RCC 7860 (cell line): ENCODE measurements at regions not wholly inside any gene's neighbourhood (a gene's known extent, or its start where the extent isn't known, plus 50 kb on each side); places are given as distances from the start of the nearest gene placed in this dataset.

Experiments
- DNase-seq: peaks from one replicate; pipeline ENCODE4 v3.0.0-alpha.2; 2015; ENCODE audit warnings: low spot score
- FAIRE-seq: peaks from 2 replicates; lab custom pipeline; 2012; peaks lifted over from hg19 to GRCh38; lab: Jason Lieb, UNC

- FAIRE-seq, result no peak
- DNase-seq, result no peak
Measured at GRCh38 chr4:180557348-180557747, 1685.9 kb upstream of the TENM3 start.

- FAIRE-seq (no peak), DNase-seq (no peak)
Measured at GRCh38 chr4:180557950-180558349, 1685.3 kb upstream of the TENM3 start.

- no peak for FAIRE-seq
- DNase-seq, result no peak
Measured at GRCh38 chr4:180558427-180558826, 1684.8 kb upstream of the TENM3 start.

- DNase-seq, result no peak
- FAIRE-seq, result no peak
Measured at GRCh38 chr4:180560896-180561295, 1682.3 kb upstream of the TENM3 start.

- DNase-seq (no peak), FAIRE-seq (no peak)
Measured at GRCh38 chr4:180564026-180564425, 1679.2 kb upstream of the TENM3 start.

GRCh38 chr4:180564448-180564847 lies 1678.8 kb upstream of the TENM3 start:
- DNase-seq (no peak), FAIRE-seq (no peak)

GRCh38 chr4:180565856-180566431 lies 1677.3 kb upstream of the TENM3 start:
- DNase-seq, result no peak

GRCh38 chr4:180566492-180566891 lies 1676.7 kb upstream of the TENM3 start:
- no peak for DNase-seq
- no peak for FAIRE-seq

More at GRCh38 chr4:180565856-180566431, 1677.3 kb upstream of the TENM3 start:
- no peak for FAIRE-seq

- FAIRE-seq (no peak), DNase-seq (no peak)
Measured at GRCh38 chr4:180567080-180567479, 1676.1 kb upstream of the TENM3 start.

- DNase-seq (no peak), FAIRE-seq (no peak)
Measured at GRCh38 chr4:180571516-180572055, 1671.6 kb upstream of the TENM3 start.

GRCh38 chr4:180578175-180578574 lies 1665.0 kb upstream of the TENM3 start:
- DNase-seq (no peak), FAIRE-seq (no peak)

- FAIRE-seq, result no peak
Measured at GRCh38 chr4:180581061-180581460, 1662.1 kb upstream of the TENM3 start.

GRCh38 chr4:180587379-180587778 lies 1655.8 kb upstream of the TENM3 start:
- DNase-seq (no peak), FAIRE-seq (no peak)

More at GRCh38 chr4:180581061-180581460, 1662.1 kb upstream of the TENM3 start:
- no peak for DNase-seq

- no peak for DNase-seq
Measured at GRCh38 chr4:180589575-180589974, 1653.6 kb upstream of the TENM3 start.

GRCh38 chr4:180596888-180597483 lies 1646.2 kb upstream of the TENM3 start:
- no peak for FAIRE-seq

More at GRCh38 chr4:180589575-180589974, 1653.6 kb upstream of the TENM3 start:
- no peak for FAIRE-seq

GRCh38 chr4:180598281-180598680 lies 1644.9 kb upstream of the TENM3 start:
- FAIRE-seq (no peak), DNase-seq (peak; percentile 5)

More at GRCh38 chr4:180596888-180597483, 1646.2 kb upstream of the TENM3 start:
- no peak for DNase-seq

GRCh38 chr4:180603791-180604190 lies 1639.4 kb upstream of the TENM3 start:
- FAIRE-seq, result no peak
- no peak for DNase-seq

GRCh38 chr4:180610324-180610723 lies 1632.9 kb upstream of the TENM3 start:
- DNase-seq, result no peak
- FAIRE-seq, result no peak

GRCh38 chr4:180615746-180616145 lies 1627.5 kb upstream of the TENM3 start:
- DNase-seq (no peak), FAIRE-seq (no peak)

- no peak for FAIRE-seq
Measured at GRCh38 chr4:180617196-180617595, 1626.0 kb upstream of the TENM3 start.

GRCh38 chr4:180618396-180618795 lies 1624.8 kb upstream of the TENM3 start:
- DNase-seq (peak; percentile 18), FAIRE-seq (no peak)

More at GRCh38 chr4:180617196-180617595, 1626.0 kb upstream of the TENM3 start:
- DNase-seq, result no peak

- DNase-seq (no peak), FAIRE-seq (no peak)
Measured at GRCh38 chr4:180619440-180619839, 1623.8 kb upstream of the TENM3 start.
